ENCODE measurements at regions not wholly inside any gene's neighbourhood (a gene's known extent, or its start where the extent isn't known, plus 50 kb on each side); places are given as distances from the start of the nearest gene placed in this dataset.

DNA sequence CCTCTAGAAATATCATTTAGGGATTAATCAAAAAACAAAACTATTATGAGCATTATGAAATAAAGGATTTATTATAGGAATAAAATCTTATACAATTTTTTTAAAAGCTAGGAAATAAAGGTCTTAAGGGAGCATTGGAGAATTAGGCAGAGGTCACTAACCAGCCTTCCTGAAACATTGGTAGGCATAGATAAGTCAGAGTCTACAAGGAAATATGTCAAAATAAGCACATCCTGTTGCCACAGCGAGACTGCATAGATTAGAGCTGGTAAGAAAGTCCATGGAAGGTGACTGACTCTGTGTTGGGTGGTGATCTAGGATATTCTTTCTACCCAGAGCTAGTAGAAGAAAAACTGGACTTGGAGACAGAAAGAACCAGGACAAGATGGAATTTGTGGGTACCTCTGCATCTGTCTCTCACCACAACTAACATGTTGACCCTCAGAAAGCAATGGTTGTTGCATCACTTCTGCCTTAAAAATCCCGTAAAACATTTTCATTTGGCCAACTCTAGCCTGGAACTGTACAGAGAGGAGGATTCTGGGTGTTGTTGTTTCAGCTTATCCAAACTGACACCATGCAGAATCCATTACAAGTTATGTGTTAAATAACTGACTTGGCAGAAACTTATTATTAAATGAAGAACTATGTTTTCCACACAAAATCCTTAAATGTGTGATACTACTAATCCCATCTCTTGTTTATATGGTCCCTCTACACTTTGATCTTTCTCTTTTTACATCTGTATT lies 77.1 kb downstream of the FBXO5 start:
- DNase-seq = no peak

DNA sequence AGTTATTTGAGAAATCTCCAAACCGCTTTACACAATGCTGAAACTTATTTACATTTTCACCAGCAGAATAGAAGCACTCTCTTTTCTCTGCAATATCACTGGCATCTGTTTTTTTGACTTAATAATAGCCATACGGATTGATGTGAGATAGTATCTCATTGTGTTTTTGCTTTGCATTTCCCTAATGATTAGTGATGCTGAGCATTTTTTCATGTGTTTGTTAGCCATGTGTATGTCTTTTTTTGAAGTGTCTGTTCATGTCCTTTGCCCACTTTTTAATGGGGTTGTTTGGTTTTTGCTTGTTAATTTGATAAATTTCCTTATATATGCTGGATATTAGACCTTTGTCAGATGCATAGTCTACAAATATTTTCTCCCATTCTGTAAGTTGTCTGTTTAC lies 73.6 kb downstream of the FBXO5 start:
- no peak for DNase-seq

DNA sequence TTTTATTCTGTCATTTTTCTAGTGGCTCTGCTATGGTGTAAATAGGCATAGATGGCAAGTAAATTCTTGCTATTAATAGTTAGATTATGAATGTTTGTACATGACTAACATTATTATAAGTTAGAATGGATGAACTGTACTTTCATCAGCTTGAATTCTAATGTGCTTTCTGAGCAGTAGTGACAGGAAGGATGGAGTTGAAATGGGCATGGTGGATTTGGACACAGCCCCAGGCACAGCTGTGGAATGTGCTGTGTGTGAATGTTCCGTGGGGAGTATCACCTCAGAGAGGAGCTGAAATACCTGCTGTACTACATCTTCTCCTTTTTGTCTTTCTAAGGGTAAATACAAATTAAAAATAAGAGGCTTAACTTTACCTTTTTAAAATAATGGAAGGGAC lies 66.8 kb downstream of the FBXO5 start:
- no peak for DNase-seq

DNA sequence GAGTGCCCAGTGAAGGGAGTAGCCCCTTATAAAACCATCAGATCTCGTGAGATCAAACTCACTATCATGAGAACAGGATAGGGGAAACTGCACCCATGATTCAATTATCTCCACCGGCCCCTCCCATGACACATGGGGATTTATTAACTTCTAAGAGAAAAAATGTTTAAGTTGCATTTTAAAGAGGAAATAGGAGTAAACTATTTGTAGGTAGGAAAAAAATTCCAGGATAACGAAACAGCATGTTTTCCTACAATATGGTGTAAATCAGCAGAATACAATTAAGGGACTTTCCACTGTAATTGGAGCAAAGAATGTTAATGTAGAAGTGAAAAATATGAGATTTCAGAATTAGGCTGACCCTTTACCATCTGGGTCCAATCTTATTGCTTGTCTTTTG lies 63.9 kb downstream of the FBXO5 start:
- no peak for DNase-seq

DNA sequence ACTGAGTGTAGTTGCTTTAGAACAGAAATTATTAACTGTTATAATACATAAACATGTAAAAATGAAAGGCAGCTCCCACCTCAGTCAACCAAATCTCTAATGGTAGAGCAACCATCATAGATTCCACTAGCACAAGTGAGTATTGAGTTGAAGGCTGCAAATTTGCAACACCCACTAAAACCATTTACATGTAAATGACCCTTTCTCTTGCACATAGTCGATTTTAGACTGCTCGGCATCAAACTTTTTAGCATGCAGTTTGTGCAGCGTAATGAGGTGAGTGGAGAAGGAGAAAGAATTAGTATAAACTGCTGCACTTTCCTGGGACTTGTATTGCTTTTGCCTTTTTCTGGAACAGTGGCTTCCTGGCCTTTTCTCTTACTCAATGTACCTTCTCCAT lies 62.8 kb downstream of the FBXO5 start:
- no peak for DNase-seq

Measured in right forelimb (tissue), 1 donor.